ENCODE measurements at regions not wholly inside any gene's neighbourhood (a gene's known extent, or its start where the extent isn't known, plus 50 kb on each side); places are given as distances from the start of the nearest gene placed in this dataset.

GRCh38 chr1:220363196-220363837, 91.1 kb upstream of the RAB3GAP2 start:
- DNase-seq (ENCODE audit: low read depth) = no peak
- TF ChIP-seq CTCF (conservative IDR thresholded peaks at IDR 0.05; ENCODE audit: low read length) = no peak
- H3K4me3 ChIP-seq (ENCODE audit: low read length) = no peak overlapping the region

DNA sequence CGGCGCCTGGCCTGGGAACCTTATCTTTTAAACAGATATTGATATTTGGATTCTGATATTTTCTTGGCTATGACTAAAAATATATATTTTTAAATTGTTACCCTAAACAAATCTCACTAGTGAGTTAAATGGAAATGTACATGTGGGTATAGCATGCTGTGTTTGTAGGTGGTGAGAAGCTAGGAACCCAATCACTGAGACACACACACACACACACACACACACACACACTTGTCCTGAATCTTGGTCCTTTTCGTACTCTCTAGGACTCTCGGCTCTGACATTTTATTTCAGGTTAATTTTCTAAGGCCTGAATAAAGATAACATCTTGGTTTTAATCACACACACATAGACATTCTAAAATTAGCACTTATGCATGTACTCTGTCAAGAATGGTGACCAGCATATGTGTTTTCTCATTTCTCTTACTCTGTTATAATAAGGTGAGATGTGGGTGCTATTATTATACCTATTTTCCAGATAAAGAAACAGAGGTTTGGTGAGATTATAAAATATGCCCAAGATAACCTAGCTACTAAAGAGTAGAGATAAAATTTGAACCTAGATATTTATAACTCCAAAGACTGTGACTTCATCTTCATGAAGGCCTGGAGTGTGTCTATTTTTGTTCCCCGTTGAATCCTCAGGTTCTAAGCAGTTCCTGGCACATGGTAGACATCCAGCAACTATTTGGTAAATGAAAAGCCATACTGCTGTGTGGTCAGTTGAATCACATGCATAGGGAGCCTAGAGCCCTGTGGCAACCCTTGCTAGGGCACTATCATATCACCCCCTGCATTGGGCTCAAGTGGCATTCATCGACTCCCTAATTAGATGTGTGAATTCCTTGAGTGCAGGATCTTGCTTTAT, 85.0 kb upstream of the RAB3GAP2 start:
- no peak for TF ChIP-seq CTCF (conservative IDR thresholded peaks at IDR 0.05; ENCODE audit: low read length)
- H3K4me3 ChIP-seq (ENCODE audit: low read length) = no peak overlapping the region

DNA sequence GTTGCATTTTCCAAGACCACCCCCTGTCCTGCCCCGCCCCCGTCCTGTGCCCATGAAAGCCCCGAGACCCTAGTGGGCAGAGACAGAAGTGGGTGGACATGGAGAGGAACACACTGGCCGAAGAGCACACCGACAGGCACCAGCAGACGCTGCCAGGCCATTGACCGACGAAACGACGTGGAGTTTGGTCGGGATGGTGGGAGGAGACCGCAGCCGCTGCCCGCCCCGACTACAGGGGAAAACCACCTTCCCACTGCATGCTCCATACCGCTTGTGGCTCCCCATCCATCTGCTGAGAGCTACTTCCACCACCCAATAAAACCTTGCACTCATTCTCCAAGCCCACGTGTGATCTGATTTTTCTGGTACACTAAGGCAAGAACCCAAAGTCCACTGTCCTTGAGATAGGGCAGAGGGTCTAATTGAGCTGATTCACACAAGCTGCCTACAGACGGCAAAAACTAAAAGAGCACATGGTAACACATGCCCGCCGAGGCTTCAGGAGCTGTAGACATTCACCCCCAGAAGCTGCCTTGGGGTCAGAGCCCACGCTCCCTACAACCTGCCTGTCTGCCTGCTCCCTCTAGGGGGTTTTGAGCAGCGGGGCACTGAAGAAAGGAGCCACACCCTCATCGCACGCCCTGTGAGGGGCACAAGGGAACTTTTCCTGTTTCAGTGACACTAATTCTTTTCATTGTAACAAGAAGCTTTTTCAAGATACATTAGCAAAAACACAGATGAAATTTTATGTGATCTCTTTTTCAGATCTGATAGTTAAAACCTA, 81.2 kb upstream of the RAB3GAP2 start:
- DNase-seq (ENCODE audit: low read depth) = no peak
- TF ChIP-seq CTCF (conservative IDR thresholded peaks at IDR 0.05; ENCODE audit: low read length) = no peak
- H3K4me3 ChIP-seq (ENCODE audit: low read length) = no peak overlapping the region

More for the DNA sequence above, 85.0 kb upstream of the RAB3GAP2 start:
- DNase-seq (ENCODE audit: low read depth) = no peak

- no peak overlapping the region for H3K4me3 ChIP-seq (ENCODE audit: low read length)
- DNase-seq (ENCODE audit: low read depth) = no peak
- TF ChIP-seq CTCF (conservative IDR thresholded peaks at IDR 0.05; ENCODE audit: low read length) = no peak
Measured at GRCh38 chr1:220348211-220348610, 76.0 kb upstream of the RAB3GAP2 start.

DNA sequence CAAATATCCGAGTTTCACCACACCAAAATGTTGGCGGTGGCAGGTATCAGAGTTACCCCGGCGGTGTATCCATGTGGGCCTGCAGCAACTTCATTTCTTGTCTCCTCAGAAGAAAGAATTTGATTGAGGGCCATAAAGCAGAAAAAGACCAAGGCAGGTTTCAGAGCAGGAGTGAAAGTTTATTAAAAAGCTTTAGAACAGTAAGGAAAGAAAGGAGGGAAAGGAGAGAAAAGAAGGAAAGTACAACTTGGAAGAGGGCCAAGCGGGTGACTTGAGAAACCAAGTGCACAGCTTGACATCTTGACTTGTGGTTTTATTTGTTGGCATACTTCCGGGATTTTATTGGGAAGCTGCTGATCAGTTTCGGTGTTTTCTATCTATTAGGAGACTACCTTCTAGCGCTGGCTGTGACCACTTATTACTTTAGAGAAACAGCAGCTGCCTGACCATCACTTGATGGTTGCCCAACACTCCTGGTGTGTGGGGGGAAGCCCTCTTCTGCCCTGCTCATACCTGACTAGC, 75.5 kb upstream of the RAB3GAP2 start:
- DNase-seq (ENCODE audit: low read depth) = no peak
- no peak overlapping the region for H3K4me3 ChIP-seq (ENCODE audit: low read length)
- no peak for TF ChIP-seq CTCF (conservative IDR thresholded peaks at IDR 0.05; ENCODE audit: low read length)

DNA sequence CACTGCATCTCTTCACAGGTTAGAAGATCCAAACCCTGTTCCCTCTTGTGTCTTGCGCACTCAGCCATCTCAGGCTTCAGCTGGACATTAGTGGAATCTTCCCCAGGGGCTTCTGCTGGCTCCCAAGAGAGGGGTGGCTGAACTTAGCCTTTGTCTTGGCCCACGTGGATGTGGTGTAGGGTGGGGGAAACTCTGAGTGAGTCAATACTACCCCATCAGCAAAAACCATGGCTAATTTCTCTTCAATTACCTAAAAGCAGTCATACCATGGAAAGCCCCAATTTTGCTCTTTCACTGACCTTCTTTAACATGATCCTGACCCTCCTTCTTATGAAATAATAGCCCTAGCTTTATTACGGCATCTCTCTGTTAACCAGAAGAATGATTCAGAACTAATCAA, 72.5 kb upstream of the RAB3GAP2 start:
- no peak for DNase-seq (ENCODE audit: low read depth)
- no peak for TF ChIP-seq CTCF (conservative IDR thresholded peaks at IDR 0.05; ENCODE audit: low read length)
- H3K4me3 ChIP-seq (ENCODE audit: low read length) = no peak overlapping the region

Measured in AG10803 (cell line).